Thymus (tissue), 11 donors: ENCODE measurements at regions not wholly inside any gene's neighbourhood (a gene's known extent, or its start where the extent isn't known, plus 50 kb on each side); places are given as distances from the start of the nearest gene placed in this dataset.
"Not testable (repeated sequence)": the region's sequence is repeated elsewhere in the genome, so short reads cannot be mapped to it uniquely, and the experiment has no call there.

Experiments
- DNase-seq, 9 donors: peaks; one replicate each; pipeline ENCODE4 v3.0.0-alpha.2; 2013; ENCODE audit warnings: low spot score in 9 of 9, low read depth in 6 of 9, missing footprints in 1 of 9
- H3K27ac ChIP-seq, 2 donors: one replicate each; pipeline ENCODE4 v1.5.1; 2013; ENCODE audit warnings: control low read depth in 1 of 2, low read depth in 1 of 2, low read length in 1 of 2, mild to moderate bottlenecking in 1 of 2, moderate library complexity in 1 of 2
- H3K27me3 ChIP-seq, 2 donors: one replicate each; pipeline ENCODE4 v1.5.1; 2013; ENCODE audit warnings: low read length in 1 of 2; ENCODE audit not compliant: control insufficient read depth in 2 of 2, insufficient read depth in 1 of 2
- H3K36me3 ChIP-seq, 2 donors: one replicate each; pipeline ENCODE4 v1.5.1; 2013; ENCODE audit warnings: low read length in 1 of 2, mild to moderate bottlenecking in 1 of 2, moderate library complexity in 1 of 2; ENCODE audit not compliant: control insufficient read depth in 2 of 2, insufficient read depth in 2 of 2
- H3K4me1 ChIP-seq, 2 donors: one replicate each; pipeline ENCODE4 v1.5.1; 2013; ENCODE audit warnings: low read length in 2 of 2; ENCODE audit not compliant: control insufficient read depth in 2 of 2, insufficient read depth in 2 of 2
- H3K4me3 ChIP-seq, 2 donors: one replicate each; pipeline ENCODE4 v1.5.1; 2013; ENCODE audit warnings: low read length in 2 of 2, control low read depth in 1 of 2, mild to moderate bottlenecking in 1 of 2
- H3K9me3 ChIP-seq, 2 donors: one replicate each; pipeline ENCODE4 v1.5.1; 2013; ENCODE audit warnings: low read length in 1 of 2, mild to moderate bottlenecking in 1 of 2; ENCODE audit not compliant: control insufficient read depth in 2 of 2, insufficient read depth in 1 of 2
- WGBS: extraction: QIAGEN DNeasy Blood & Tissue Kit; methylation state at CpG from one replicate; pipeline ENCODE4 v1.1.7; 2013; 5-methylcytosine and 5-hydroxymethylcytosine counted together
- donor health status: healthy.

DNA sequence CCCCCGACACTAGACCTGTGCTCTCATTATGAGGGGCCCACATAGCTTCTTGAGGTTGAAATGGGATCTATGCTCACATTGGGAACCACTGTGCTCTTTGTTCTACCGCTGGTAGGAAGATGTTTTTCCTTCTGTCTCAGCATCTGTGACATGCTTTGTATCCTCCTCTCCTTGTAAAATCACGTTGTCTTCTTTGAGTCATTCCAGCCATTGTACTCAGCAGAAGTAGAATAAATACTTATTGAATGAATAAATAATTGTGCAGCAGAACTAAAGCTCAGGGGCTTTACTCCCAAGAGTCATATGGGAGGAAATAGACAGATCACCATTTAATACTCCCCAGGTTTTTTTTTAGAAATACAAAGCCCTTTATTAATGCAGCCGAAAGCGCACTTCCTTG is 66.3 kb upstream of the EDEM3 start:
- Histone ChIP-seq H3K4me1 (no peaks in the 10 kb centered on the region), H3K4me3 (no peak overlapping the region), H3K27me3 (no peaks in the 10 kb centered on the region), H3K27ac (no peak overlapping the region), H3K9me3 (no peaks in the 10 kb centered on the region), H3K36me3 (peaks cover 3 to 4% of the 10 kb centered on the region in 2 donors)
- WGBS = 89% methylated on average over 5 of the region's 5 CpGs
- no peak for DNase-seq

DNA sequence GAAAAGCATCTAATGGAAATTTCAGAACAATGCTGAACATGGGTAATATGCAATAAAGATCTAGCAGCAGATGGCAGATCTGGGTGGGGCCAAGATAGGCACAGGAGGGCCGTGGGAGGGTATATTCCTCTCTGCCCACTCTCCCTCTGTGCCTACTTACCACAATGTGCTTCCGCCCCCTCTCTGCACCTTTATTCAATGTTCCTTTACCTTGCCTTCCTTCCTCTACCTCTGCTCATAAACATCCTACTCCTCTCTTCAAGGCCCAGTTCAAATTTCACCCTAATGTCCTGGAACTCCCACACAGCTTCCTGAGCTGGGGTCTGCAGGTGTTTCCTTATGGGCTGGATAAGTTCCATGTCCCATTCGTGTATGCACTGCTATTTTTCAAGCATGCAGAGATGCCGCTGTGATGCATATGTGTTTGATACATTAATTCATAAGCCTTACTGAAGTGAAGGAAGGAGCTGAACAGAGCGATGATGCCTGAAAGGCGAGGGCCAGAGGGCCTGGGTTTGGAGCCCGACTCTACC is 65.6 kb upstream of the EDEM3 start:
- peaks cover 3 to 4% of the 10 kb centered on the region in 2 donors for H3K36me3 ChIP-seq
- H3K4me1 ChIP-seq = no peaks in the 10 kb centered on the region
- no peak for DNase-seq
- H3K4me3 ChIP-seq = no peak overlapping the region
- H3K27ac ChIP-seq = no peak overlapping the region
- no peaks in the 10 kb centered on the region for H3K9me3 ChIP-seq
- H3K27me3 ChIP-seq = no peaks in the 10 kb centered on the region
- 73% methylated on average over 7 of the region's 7 CpGs for WGBS

DNA sequence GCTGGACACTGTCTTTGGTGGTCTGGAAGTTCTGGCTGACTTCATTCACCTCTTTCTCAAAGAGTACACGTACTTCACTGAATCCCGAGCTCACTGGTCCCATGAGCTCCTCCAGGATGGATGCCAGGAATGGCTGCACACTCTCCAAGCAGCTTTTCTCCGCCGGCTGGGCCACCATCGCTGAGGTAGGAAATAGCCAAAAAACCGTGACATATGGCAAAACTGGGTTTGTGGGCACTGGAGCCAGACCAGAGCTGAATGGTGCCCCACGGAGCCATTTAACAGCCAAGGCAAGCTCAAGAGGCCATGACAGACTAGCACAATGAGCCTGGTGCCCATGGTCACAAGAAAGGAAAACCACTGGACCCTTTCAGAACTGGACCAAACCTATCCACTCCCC is 64.0 kb upstream of the EDEM3 start:
- Histone ChIP-seq H3K4me3 (no peak overlapping the region), H3K9me3 (no peaks in the 10 kb centered on the region), H3K27me3 (no peaks in the 10 kb centered on the region), H3K4me1 (no peaks in the 10 kb centered on the region), H3K27ac (no peak overlapping the region), H3K36me3 (peaks cover 3 to 4% of the 10 kb centered on the region in 2 donors)
- WGBS = 98% methylated on average over 7 of the region's 7 CpGs
- no peak for DNase-seq

DNA sequence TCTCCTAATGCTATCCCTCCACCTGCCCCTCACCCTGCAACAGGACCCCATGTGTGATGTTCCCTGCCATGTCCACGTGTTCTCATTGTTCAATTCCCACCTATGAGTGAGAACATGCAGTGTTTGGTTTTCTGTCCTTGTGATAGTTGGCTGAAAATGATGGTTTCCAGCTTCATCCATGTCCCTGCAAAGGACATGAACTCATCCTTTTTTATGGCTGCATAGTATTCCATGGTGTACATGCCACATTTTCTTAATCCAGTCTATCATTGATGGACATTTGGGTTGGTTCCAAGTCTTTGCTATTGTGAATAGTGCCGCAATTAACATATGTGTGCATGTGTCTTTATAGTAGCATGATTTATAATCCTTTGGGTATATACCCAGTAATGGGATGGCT is 62.3 kb upstream of the EDEM3 start:
- H3K27me3 ChIP-seq, DNase-seq, H3K27ac ChIP-seq, H3K9me3 ChIP-seq, H3K4me1 ChIP-seq, H3K4me3 ChIP-seq, H3K36me3 ChIP-seq: not testable (repeated sequence)
- 49% methylated on average over 2 of the region's 2 CpGs for WGBS

DNA sequence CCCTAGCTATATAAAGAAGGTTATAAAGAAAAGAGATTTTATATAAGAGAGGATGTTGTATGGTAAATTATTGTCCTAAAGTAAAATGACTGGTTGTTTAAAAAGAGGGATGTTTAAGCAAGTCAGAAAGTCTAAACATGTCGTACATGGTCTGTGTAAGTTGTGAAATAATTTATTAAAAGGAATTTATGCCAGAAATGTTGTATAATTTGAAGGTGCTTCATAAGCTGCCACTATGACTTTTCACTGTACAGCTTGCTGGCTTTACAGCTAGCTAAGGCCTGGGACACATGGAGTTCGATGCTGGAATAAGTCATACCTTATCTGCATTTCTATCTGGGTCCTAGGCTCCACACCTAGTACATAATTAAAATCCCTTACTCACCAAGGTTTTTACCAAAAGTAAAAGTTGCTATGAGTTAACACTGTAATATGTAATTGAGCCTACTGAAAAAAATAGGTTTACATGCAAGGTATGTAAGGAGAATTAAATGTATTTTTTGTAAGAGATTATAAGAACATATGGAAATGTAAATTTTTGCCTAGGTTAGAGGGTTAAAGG is 59.0 kb upstream of the EDEM3 start:
- 99% methylated on average over 2 of the region's 2 CpGs for WGBS
- H3K4me3 ChIP-seq = no peak overlapping the region
- DNase-seq = no peak
- no peaks in the 10 kb centered on the region for H3K4me1 ChIP-seq
- H3K27me3 ChIP-seq = no peaks in the 10 kb centered on the region
- no peaks in the 10 kb centered on the region for H3K36me3 ChIP-seq
- H3K27ac ChIP-seq = no peak overlapping the region
- no peaks in the 10 kb centered on the region for H3K9me3 ChIP-seq

DNA sequence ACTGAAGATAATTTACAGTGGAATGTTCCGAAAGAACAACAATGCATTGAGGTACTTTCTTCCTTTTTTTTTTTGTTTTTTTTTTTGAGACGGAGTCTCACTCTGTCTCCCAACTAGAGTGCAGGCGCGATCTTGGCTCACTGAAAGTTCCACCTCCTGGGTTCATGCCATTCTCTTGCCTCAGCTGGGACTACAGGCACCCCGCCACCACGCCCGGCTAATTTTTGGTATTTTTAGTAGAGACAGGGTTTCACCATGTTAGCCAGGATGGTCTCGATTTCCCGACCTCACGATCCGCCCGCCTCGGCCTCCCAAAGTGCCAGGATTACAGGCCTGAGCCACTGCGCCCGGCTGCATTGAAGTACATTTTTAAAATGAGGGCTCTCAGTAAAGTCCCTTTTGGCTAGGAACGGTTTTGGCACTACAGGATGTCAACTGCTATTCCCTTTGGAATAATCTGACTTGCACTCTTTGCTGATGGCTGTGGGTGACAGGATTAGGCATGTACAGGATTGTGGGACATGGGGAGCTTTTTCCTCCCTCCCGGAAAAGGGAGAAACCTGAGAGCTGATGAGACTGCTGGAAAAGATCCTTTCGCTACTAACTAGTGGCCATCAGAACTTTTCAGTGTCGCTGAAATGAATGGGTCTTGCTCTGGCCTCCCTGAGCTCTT is 56.9 kb upstream of the EDEM3 start:
- no peak overlapping the region for H3K4me3 ChIP-seq
- no peaks in the 10 kb centered on the region for H3K27me3 ChIP-seq
- WGBS = 96% methylated on average over 19 of the region's 19 CpGs
- no peak for DNase-seq
- H3K9me3 ChIP-seq = no peaks in the 10 kb centered on the region
- no peaks in the 10 kb centered on the region for H3K4me1 ChIP-seq
- H3K27ac ChIP-seq = no peak overlapping the region
- no peaks in the 10 kb centered on the region for H3K36me3 ChIP-seq

DNA sequence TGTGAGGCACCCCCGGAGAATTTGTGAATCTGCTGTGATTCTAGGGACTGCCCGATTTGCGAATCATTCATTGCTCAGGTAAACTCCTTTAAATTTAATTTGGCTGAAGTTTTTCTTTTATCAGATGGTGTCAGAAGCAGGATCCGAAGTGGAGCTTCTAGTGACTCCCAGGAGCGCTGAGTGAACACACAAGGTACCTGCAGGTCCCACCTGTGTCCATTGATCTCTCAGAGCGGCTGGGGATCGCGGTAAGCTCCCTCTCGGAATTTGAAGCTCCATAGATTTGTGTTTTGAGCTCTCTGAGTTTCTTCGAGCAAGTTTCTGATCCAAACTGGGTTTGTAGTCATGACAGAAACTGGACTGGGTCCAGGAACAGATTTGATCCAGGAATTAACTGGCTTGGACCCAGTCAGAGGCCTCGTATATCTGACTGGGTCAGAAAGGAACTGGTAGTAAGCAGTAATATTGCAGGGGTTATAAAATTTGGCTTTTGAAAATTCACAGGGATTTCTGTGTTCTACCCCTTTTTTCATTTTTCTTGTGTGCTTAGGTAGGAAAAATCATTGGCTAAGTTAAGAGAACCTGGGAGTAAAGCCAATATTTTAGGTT is 56.2 kb upstream of the EDEM3 start:
- DNase-seq = no peak
- H3K27me3 ChIP-seq = no peaks in the 10 kb centered on the region
- WGBS = 92% methylated on average over 11 of the region's 11 CpGs
- H3K9me3 ChIP-seq = no peaks in the 10 kb centered on the region
- H3K36me3 ChIP-seq = no peaks in the 10 kb centered on the region
- H3K4me3 ChIP-seq = no peak overlapping the region
- no peak overlapping the region for H3K27ac ChIP-seq
- peaks cover 0 to 4% of the 10 kb centered on the region in 2 donors for H3K4me1 ChIP-seq

DNA sequence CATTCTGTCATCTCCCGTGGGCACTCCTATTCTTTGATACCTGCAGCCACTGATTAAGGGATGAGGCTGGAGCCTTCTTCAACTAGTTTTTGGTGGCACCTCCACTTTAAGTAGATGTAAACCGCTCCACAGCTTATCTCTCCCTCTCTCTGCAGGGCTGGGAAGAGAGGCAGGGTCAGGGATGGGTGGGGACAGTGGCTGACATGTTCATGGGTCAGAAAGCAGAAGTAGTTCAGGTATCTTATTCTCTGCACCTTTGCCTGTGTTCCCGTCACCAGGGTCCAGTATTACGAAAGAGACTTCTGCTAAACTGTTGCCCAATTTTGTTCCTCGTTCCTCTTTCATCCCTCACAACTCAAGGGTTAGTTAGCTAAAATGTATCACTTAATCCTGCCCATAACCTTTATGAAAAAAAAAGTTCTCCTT is 51.7 kb upstream of the EDEM3 start:
- peaks cover 0 to 5% of the 10 kb centered on the region in 2 donors for H3K4me1 ChIP-seq
- H3K27ac ChIP-seq = no peak overlapping the region
- 88% methylated on average over 5 of the region's 5 CpGs for WGBS
- no peak overlapping the region for H3K4me3 ChIP-seq
- peak in 1 of 9 donors; percentile 24 for DNase-seq
- H3K9me3 ChIP-seq = no peaks in the 10 kb centered on the region
- H3K36me3 ChIP-seq = no peaks in the 10 kb centered on the region
- no peaks in the 10 kb centered on the region for H3K27me3 ChIP-seq

DNA sequence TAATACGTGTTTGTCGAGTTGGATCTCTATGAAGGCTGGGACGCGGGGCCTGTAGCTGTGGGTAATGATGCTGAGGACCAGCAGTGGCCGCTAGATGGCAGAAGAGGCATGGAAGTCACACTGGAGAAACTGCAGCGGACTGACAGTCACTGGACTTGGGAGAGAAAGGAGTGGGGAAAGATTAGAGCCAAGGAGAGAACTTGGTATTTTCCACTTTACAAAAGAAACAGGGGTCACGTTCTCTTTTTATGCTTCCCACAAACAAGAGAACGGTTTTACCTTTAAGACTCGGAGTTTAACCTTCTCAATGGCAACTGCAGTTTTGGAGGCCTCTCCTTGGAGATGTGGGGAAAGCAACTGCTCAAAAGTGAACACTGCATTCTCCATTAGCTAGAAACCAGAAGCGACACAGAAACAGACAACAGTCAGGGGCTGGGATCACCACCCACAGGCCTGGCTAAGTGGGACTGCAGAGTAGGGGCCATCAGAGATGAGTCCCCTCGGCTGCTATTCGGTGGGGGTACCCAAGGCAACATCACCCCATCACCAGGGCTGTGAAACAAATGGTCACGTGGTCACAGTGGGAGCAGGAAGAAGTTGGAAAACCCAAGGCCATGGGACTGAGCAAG is 51.1 kb upstream of the EDEM3 start:
- 47% methylated on average over 13 of the region's 13 CpGs for WGBS
- Histone ChIP-seq H3K4me3 (no peak overlapping the region), H3K36me3 (no peaks in the 10 kb centered on the region), H3K27ac (no peak overlapping the region), H3K9me3 (no peaks in the 10 kb centered on the region), H3K27me3 (no peaks in the 10 kb centered on the region), H3K4me1 (peaks cover 0 to 5% of the 10 kb centered on the region in 2 donors)
- DNase-seq = peak; percentile 53 to 88 (median 71)
